Stimulated activated CD8-positive, alpha-beta memory T cell treated with anti-CD3 and anti-CD28 coated beads, Interleukin-7, amount 100 ng/mL, for 4 hours (primary cell): ENCODE measurements at regions not wholly inside any gene's neighbourhood (a gene's known extent, or its start where the extent isn't known, plus 50 kb on each side); places are given as distances from the start of the nearest gene placed in this dataset.

Experiments used
- DNase-seq, 2 donors: peaks; one replicate each; pipeline ENCODE4 v3.0.0-alpha.2; 2020; ENCODE audit warnings: low read depth in 2 of 2

- no peak for DNase-seq
Measured at GRCh38 chr6:79776076-79776475, 144.9 kb downstream of the SH3BGRL2 start.

GRCh38 chr6:79775222-79775621, 144.1 kb downstream of the SH3BGRL2 start:
- no peak for DNase-seq

- no peak for DNase-seq
Measured at GRCh38 chr6:79764747-79765146, 133.6 kb downstream of the SH3BGRL2 start.

GRCh38 chr6:79763301-79763700, 132.2 kb downstream of the SH3BGRL2 start:
- no peak for DNase-seq

GRCh38 chr6:79762370-79762769, 131.2 kb downstream of the SH3BGRL2 start:
- DNase-seq: no peak

DNA sequence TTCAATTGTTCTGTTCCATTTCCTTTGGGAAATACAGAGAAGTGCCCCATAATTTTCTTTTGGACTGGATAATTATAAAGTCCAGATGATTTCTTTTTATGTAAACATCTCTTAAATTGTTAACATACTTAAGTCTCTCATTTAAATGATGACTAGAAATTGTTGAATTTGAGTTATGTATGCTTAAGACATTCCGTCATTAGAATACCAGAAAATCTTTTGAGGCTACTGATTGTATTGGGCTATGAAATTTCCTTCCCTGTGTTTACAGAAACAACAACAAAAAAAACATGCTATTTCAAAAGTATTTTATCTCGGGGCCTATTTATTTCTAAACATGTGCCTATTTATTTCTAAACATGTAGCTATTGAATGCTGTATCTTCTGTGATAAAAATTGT, 125.4 kb downstream of the SH3BGRL2 start:
- DNase-seq: no peak

DNA sequence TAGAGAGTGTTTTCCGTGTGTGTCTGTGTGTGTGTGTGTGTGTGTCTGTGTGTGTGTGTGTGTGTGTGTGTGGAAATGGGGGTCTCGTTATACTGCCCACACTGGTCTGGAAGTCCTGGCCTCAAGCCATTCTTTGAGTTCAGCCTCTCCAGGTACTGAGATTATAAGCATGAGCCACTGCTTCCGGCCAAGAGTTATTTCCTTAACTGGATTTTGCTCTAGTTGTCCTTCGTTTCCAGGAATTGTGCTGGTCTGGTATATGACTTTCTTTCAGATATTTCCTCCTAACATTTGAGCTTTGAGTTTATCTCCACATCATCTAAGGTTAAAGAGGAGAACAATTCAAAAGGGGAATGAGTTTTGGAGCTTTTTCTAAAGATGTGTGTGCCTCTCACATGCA, 124.8 kb downstream of the SH3BGRL2 start:
- DNase-seq: no peak
